NCI-H146 (cell line): ENCODE measurements at regions not wholly inside any gene's neighbourhood (a gene's known extent, or its start where the extent isn't known, plus 50 kb on each side); places are given as distances from the start of the nearest gene placed in this dataset.
"Not testable (repeated sequence)": the region's sequence is repeated elsewhere in the genome, so short reads cannot be mapped to it uniquely, and the experiment has no call there.

Experiments
- DNase-seq: peaks from one replicate; lab custom pipeline; 2025; lab: John Stamatoyannopoulos, UW

DNA sequence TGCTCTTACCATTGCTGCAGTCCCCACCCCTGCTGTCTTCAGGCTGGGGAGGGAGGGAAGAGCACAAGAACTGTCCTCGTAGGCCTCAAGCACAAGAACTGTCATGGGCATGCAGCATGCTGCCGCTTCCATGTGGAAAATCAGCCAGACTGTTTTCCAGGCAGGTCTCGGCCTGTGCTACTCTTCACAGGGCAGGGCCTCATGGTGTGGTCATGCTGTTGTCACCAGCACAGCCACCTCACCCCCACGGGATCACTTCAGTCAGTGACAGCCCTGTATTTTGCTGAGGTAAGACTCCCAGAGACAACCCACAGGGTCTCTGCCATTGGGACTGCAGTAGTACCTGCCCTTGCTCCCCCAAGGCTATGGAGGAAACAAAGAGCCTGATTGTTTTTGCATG is 205.3 kb downstream of the NAP1L3 start:
- no peak for DNase-seq

DNA sequence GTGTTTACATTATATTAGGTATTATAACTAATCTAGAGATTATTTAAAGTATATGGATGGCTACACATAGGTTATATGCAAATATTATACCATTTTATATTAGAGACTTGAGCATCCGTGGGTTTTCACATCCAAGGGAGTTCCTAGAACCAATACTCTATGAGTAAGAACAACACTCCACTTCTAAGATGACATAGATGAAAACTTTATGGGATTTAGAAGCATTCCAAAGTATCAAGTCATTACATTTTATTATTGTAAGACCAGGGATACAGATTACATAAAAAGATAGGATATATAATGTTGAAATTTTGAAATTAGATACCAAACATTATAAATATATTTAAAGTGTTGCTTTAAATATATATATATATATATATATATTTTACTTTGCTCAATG is 207.0 kb downstream of the NAP1L3 start:
- no peak for DNase-seq

DNA sequence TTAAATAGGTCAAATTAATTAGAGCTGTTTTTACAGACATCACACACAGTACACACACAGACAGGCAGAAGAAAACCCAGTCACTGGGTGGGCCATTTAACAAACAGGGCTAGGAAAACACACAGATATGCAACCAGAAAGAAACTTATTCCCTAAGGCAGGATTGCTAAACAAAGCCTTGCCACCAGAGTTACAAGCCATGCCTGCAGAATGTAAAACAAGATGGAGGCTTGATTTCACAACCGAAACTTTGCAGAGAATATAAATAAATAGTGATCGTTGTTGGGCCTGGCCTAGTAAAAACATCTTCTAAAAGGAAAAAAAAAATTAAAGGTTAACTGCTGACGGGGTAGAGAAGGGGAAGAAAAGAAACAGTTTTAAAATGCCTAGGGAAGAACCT is 212.3 kb downstream of the NAP1L3 start:
- DNase-seq, result no peak

DNA sequence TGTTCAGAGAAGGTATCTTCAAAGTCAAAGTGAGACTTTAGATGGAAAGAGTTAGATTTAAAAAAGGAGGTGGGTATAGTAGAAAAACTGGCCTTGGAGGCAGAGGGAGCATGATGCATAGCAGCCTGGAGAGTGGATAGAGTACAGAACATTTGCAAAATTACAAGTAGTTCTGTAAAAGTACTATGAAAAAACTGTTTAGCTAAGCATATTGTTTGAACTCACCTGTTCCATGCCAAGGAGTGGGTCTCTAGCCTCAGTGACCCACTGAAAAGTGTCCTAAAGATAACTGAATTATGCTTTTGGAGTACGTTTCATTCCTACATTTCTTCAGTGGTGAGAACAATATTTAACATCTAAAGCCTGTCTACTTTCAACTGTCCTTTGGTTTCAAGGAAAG is 218.9 kb downstream of the NAP1L3 start:
- no peak for DNase-seq

DNA sequence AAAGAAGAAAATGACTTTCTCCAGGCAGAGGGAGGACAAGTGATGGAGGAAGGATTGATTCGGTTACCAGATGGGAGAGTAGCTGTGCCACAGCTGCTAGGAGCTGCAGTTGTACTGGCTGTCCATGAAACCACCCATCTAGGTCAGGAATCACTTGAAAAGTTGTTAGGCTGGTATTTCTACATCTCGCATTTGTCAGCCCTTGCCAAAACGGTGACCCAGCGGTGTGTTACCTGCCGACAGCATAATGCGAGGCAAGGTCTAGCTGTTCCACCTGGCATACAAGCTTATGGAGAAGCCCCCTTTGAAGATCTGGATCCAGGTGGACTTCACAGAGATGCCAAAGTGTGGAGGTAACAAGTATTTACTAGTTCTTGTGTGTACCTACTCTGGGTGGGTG is 238.7 kb downstream of the NAP1L3 start:
- DNase-seq, result not testable (repeated sequence)

DNA sequence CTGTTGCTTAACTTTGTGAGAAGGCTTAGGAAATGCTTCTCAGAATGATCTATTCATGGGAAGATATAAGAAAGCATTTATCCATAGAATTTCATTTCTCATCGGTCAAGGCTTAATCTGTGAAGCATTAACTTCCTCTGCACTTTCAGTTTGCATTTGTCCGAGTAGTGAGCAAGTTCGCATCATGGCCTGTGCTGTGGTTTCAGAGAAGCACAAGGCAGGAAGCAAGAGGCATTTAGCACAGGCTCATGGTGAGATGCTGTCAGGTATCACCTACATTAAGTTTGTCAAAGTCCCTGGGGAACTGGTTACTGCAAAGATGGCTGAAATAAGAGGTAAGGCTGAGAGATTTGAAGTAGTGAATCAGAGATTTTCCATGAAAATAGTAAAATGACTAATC is 244.9 kb downstream of the NAP1L3 start:
- no peak for DNase-seq

DNA sequence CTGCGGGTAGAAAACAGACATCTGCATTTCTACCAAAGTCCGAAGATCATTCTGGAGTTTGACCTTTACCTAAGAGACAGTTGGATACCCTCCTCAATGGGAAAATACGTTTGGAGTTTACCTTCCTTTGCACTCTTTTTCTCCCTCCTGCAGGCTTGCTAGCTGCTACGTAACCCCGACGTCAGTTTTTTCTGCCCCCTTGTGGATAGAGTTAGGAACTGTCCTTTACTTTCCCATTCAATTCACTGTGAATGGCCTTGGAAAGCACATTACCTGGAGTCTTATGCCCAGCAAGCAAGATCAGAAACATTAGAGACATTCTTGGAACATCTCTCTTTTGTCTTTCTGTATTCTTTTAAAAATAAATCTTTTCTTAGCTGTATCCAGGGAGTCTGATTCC is 250.7 kb downstream of the NAP1L3 start:
- peak; percentile 9 for DNase-seq

DNA sequence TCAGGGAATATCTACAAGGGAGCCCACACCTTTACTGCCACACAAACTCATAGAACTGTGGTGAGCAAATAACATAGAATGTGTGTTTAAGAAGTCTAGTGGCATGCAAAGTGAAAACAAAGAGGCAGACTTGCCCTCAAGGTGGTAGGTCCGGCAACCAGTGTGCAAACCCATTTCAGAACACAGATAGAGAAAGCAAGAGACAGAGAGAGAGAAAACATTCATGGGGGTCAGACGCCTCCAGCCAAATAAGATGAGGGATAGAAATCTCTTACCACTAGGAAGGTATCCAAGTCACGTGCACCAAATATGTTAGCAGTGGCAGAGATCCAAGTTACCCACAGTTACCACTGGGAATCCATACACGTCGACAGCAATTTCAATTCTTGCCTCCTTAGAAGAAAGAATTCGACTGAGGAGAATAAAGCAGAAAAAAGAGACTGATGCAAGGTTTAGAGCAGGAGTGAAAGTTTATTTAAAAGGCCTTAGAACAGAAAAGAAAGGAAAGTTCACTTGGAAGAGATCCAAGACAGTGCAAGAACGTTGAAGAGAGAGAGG is 252.8 kb downstream of the NAP1L3 start:
- no peak for DNase-seq

DNA sequence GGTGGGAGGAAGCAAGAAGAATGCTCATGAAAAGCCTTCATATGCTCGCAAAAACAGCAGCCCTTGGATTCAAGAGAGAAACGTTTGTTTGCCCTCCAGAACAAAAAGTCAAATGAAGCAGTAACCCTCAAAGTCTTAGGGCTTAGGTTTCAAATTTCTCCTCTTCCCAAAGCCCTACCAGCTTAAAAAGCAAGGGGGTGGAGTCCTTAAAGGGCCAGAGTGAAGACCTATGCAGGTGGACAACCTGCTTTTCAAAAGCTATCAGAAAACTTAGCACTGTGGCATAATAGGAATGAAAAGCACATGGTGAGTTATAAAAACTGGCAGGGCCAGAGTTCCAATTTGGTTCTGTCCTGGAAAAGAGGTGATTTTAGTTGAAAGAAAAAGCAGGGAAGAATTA is 253.3 kb downstream of the NAP1L3 start:
- no peak for DNase-seq

DNA sequence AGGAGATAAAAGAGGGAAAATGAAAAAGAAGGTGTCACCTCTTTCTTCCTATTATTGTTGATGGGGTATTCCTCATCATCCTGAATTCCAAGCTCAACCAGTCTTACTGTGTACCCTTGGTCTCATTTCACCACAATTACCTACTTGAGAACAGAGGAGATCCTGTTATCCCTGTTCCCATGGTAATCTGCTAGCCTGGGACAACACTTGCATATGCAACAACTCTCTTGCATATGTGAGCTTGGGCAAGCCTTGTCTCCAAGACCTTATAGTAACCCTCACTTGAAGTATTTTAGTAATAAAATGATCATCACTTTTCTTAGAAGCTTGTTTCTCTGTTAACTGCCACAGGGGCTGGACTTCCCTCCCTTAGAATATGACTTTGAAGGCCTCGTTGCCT is 253.7 kb downstream of the NAP1L3 start:
- DNase-seq, result no peak

DNA sequence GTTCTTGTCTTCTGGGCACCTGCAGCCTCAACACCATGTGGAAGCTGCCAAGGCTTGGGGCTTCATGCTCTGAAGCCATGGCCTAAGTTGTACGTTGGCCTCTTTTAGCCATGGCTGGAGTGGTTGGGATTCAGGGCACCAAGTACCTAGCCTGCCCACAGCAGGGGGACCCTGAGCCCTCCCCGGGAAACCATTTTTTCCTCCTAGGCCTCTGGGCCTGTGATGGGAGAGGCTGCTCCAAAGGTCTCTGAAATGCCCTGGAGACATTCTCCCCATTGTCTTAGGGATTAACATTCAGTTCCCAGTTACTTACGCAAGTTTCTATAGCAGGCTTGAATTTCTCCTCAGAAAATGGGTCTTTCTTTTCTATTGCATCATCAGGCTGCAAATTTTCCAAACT is 269.3 kb downstream of the NAP1L3 start:
- DNase-seq, result no peak

DNA sequence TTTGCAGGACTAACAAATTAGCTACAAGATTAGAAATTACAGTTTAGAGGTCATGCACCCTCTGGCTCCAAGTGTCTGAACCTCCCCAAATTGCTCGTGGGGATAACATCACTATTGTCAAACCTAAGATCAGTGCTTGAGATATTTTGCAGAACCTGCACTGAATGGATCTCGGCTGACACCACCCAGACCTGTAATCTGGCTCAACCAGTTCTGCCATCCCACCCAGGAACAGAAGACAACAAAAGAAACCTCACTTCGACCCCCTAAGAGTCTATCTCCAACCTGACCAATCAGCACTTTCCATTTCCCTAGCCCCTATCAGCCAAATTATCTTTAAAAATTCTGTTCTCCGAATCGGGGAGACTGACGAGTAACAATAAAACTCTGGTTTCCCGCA is 318.7 kb downstream of the NAP1L3 start:
- DNase-seq, result no peak

DNA sequence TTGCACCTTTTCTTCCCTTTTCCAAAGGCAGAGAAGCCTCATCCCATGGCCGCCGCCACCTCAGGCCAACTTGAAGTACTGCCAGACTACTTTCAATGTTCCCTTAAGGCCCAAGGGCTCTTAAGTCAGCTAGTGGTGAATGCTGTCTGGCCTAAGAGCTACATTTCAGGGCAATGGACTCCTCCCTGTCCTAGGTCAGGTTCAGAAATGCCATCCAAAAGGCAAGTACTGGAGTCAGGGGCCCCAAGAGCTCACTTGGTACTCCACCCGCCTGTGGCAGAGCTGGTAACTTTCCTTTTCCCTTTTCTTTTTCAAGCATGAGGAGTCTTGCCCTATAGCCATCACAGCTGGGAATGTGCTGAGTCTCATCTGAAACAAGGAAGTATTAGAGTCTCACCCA is 327.1 kb downstream of the NAP1L3 start:
- no peak for DNase-seq

DNA sequence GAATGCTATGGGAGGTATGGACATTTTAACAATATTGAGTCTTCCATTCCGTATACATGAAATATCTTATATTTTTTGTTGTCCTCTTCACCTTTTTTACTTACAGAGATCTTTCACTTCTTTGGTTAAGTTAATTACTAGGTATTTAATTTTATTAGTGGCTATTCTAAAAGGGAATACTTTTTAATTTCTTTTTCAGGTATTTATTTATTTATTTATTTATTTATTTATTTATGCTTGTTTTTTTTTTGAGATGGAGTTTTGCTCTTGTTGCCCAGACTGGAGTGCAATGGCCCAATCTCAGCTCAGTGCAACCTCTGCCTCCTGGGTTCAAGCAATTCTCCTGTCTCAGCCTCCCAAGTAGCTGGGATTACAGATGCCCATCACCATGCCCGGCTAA is 329.1 kb downstream of the NAP1L3 start:
- not testable (repeated sequence) for DNase-seq

DNA sequence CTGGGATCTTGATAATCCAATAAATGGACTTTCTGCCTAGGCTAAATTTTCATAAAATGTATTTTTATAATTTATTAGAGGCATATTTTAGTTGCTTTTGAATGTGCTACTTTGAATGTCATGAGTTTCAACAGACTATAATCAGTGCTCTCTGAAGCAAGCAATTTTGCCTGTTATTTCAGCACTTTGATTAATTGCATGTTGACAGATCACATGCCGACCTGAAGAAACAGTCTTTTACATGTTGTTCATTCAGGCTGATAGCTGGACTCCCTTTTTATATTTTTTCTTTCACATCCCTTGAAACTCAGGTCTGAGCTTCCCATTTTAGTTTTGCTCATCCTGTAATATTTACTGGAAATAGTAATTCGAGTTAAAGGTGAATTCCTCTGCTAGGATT is 341.0 kb downstream of the NAP1L3 start:
- no peak for DNase-seq

DNA sequence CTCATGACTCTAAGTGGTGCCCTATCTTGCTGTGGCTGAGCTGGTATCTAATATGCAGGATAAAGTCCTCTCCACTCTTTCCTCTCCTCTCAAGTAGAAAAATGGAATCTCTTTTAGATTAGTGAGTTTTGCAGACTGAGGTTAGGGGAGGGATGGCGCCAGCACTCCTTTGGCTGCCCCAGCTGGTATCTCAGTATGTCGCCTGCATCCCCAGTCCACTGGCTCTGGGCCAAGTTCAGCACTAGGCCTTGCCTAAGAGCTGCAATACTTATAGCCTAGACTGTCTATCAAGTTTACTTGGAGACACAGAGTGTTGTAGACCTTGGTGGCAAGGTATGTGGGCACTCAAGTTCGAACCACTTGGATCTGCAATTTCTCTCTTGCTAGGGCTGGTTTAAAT is 351.3 kb downstream of the NAP1L3 start:
- no peak for DNase-seq

DNA sequence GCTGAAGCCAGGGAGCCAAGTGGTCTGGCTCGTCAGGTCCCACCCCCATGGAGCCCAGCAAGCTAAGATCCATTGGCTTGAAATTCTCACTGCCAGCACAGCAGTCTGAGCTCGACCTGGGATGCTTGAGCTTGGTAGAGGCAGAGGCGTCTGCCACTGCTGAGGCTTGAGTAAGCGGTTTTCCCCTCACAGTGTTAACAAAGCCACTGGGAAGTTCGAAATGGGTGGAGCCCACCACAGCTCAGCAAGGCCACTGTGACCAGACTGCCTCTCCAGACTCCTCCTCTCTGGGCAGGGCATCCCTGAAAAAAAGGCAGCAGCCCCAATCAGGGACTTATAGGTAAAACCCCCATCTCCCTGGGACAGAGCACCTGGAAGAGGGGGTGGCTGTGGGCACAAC is 353.8 kb downstream of the NAP1L3 start:
- DNase-seq, result no peak
